Heart right ventricle (tissue), 16 donors: ENCODE measurements at regions not wholly inside any gene's neighbourhood (a gene's known extent, or its start where the extent isn't known, plus 50 kb on each side); places are given as distances from the start of the nearest gene placed in this dataset.
A peak's percentile ranks its signal among the peaks of the same experiment; 100 is the strongest.

ENCODE experiments used
- ATAC-seq, 8 donors: fragments of 200-7000 bp; cut with Tn5 transposase; one replicate each; pipeline ENCODE4 v1.9.1; 2020; ENCODE audit warnings: mild to moderate bottlenecking in 8 of 8, moderate library complexity in 8 of 8, moderate number of reproducible peaks in 1 of 8
- DNase-seq, 2 donors: peaks; one replicate each; pipeline ENCODE4 v3.0.0-alpha.2; 2020
- H3K27ac ChIP-seq, 10 donors: fragments of 200-600 bp; sonication (generic) in 2 of 10; one replicate each; pipeline versions ENCODE4 v1.5.0 to v1.8.0; 2020 to 2022; ENCODE audit warnings: mild to moderate bottlenecking in 3 of 10
- H3K27me3 ChIP-seq, 7 donors: fragments of 200-600 bp; one replicate each; pipeline ENCODE4 v1.8.0; 2021 to 2022; ENCODE audit warnings: mild to moderate bottlenecking in 2 of 7
- H3K36me3 ChIP-seq, 9 donors: fragments of 200-600 bp; sonication (generic) in 1 of 9; one replicate each; pipeline versions ENCODE4 v1.5.0 to v1.8.0; 2020 to 2022; ENCODE audit warnings: mild to moderate bottlenecking in 2 of 9
- H3K4me1 ChIP-seq, 9 donors: fragments of 200-600 bp; sonication (generic) in 1 of 9; one replicate each; pipeline versions ENCODE4 v1.5.0 to v1.8.0; 2020 to 2022; ENCODE audit warnings: mild to moderate bottlenecking in 4 of 9
- H3K4me3 ChIP-seq, 10 donors: fragments of 200-600 bp; sonication (generic) in 2 of 10; one replicate each; pipeline versions ENCODE4 v1.5.0 to v1.8.0; 2020 to 2022; ENCODE audit warnings: mild to moderate bottlenecking in 7 of 10, moderate library complexity in 2 of 10
- H3K9me3 ChIP-seq, 11 donors: fragments of 200-600 bp in 10 of 11; sonication (generic) in 2 of 11; one replicate each; pipeline versions ENCODE4 v1.5.0 to v1.8.0; 2013 to 2022; ENCODE audit warnings: mild to moderate bottlenecking in 2 of 11, control low read depth in 1 of 11, moderate library complexity in 1 of 11
- CTCF ChIP-seq, 9 donors: fragments of 200-600 bp; sonication (generic) in 2 of 9; IDR thresholded peaks; one replicate each; pipeline versions ENCODE4 v1.5.0 to v1.8.0; 2021 to 2022; ENCODE audit warnings: antibody characterized with exemption in 9 of 9, mild to moderate bottlenecking in 5 of 9, moderate library complexity in 1 of 9
- WGBS, 2 donors: extraction: QIAGEN DNeasy Blood & Tissue Kit; methylation state at CpG; one replicate each; pipeline ENCODE4 v1.1.7; 2013; ENCODE audit warnings: inconsistent platforms in 1 of 2; 5-methylcytosine and 5-hydroxymethylcytosine counted together
- intact Hi-C, 10 donors: fragments of 100-400 bp; cut with DNase I; formaldehyde crosslinking; loops; one replicate each; pipeline versions ENCODE4 v1.11.1 to v1.14.2; 2022
- donor health status: Arrhythmogenic right ventricular cardiomyopathy.
- donor health status: ischemic (EF 13 %, LVEDD 7.1; RV severe dilation, severe dysfunction).
- donor health status: healthy with polysubstance abuse.
- donor health status: DM: no; HTN: yes; CAD: no.
- donor health status: DM: no; HTN: no; CAD: no.
- donor health status: ischemic (EF 25% LVEDD 6.9; RV normal size, moderate dysfunction).
- donor health status: ischemic (EF 25% LVEDD 5.7; RV mildly dilated, moderate dysfunction).
- donor health status: healthy.
- donor health status: DM: yes; HTN: yes; CAD: no.
- donor health status: Ischemic cardiomyopathy.
- donor health status: ischemic (EF 35%, LVEDD 5.7; RV mildly dilated, moderate dysfunction).
- donor health status: nonischemic (EF 11% LVEDD 7.7; RV severe dilation, severe dysfunction).
- donor health status: DM: yes; HTN: yes; CAD: no.
- donor health status: PGD.
- donor health status: ischemic (EF 29% LVEDD 5.4; RV normal size, mild dysfunction).
- donor health status: nonischemic (EF 23%, LVEDD 6.1; RV moderate dilation, normal function).

GRCh38 chr11:69969890-69970784 lies 108.0 kb upstream of the ANO1 start:
- 34 to 41% methylated on average over 21 of the region's 21 CpGs for WGBS, 2 donors
- H3K27me3 ChIP-seq = peaks cover 0 to 29% (median 9%) of the 10 kb centered on the region in 7 donors
- intact Hi-C loops = loop anchor here in 1 of 10 donors (10.0 kb wide), 1 partner anchor 105 kb away; the partner anchor contains the start of gene ANO1
- peak in 1 of 8 donors; percentile 35 for ATAC-seq
- H3K27ac ChIP-seq = no peak overlapping the region
- TF ChIP-seq CTCF (IDR thresholded peaks at IDR 0.05) = no peak
- no peak overlapping the region for H3K4me3 ChIP-seq
- H3K36me3 ChIP-seq = no peaks in the 10 kb centered on the region
- peaks cover 0 to 8% (median 0%) of the 10 kb centered on the region in 9 donors for H3K4me1 ChIP-seq
- DNase-seq = no peak
- no peaks in the 10 kb centered on the region for H3K9me3 ChIP-seq

- WGBS, 2 donors = 90 to 93% methylated on average over 6 of the region's 6 CpGs
- no peak for DNase-seq
- intact Hi-C loops = no loop called here
- Histone ChIP-seq H3K36me3 (no peaks in the 10 kb centered on the region), H3K27ac (no peak overlapping the region), H3K9me3 (no peaks in the 10 kb centered on the region), H3K4me1 (peaks cover 0 to 8% (median 0%) of the 10 kb centered on the region in 9 donors), H3K27me3 (peaks cover 0 to 31% (median 9%) of the 10 kb centered on the region in 7 donors), H3K4me3 (no peak overlapping the region)
- TF ChIP-seq CTCF (IDR thresholded peaks at IDR 0.05) = no peak
- ATAC-seq = no peak
These were observed 107.2 kb upstream of the ANO1 start for GRCh38 chr11:69970785-69971535.

- Histone ChIP-seq H3K4me1 (peaks cover 0 to 8% (median 0%) of the 10 kb centered on the region in 9 donors), H3K27ac (no peak overlapping the region), H3K4me3 (no peak overlapping the region), H3K27me3 (peaks cover 0 to 29% (median 9%) of the 10 kb centered on the region in 7 donors), H3K9me3 (no peaks in the 10 kb centered on the region), H3K36me3 (no peaks in the 10 kb centered on the region)
- no peak for ATAC-seq
- intact Hi-C loops = no loop called here
- 89 to 94% methylated on average over 11 of the region's 11 CpGs for WGBS, 2 donors
- TF ChIP-seq CTCF (IDR thresholded peaks at IDR 0.05) = no peak
- DNase-seq = no peak
These were observed 106.4 kb upstream of the ANO1 start for GRCh38 chr11:69971741-69972140.

- H3K4me3 ChIP-seq = no peak overlapping the region
- no peaks in the 10 kb centered on the region for H3K9me3 ChIP-seq
- intact Hi-C loops = no loop called here
- no peak for TF ChIP-seq CTCF (IDR thresholded peaks at IDR 0.05)
- H3K4me1 ChIP-seq = peaks cover 0 to 8% (median 0%) of the 10 kb centered on the region in 9 donors
- H3K36me3 ChIP-seq = no peaks in the 10 kb centered on the region
- WGBS, 2 donors = 64 to 71% methylated on average over 15 of the region's 15 CpGs
- ATAC-seq (peak in 2 of 8 donors; percentile 33 to 53), DNase-seq (no peak)
- H3K27ac ChIP-seq = no peak overlapping the region
- H3K27me3 ChIP-seq = peaks cover 0 to 29% (median 9%) of the 10 kb centered on the region in 7 donors
These were observed 105.7 kb upstream of the ANO1 start for GRCh38 chr11:69972351-69972802.
